ENCODE measurements at regions not wholly inside any gene's neighbourhood (a gene's known extent, or its start where the extent isn't known, plus 50 kb on each side); places are given as distances from the start of the nearest gene placed in this dataset.

- TF ChIP-seq POLR2AphosphoS5 (IDR thresholded peaks at IDR 0.05; ENCODE audit: borderline replicate concordance, low read depth, low read length) (no peak), EZH2 (IDR thresholded peaks at IDR 0.05) (no peak)
These were observed 126.6 kb upstream of the ARHGAP20 start for GRCh38 chr11:110838808-110839207.

All from SK-N-MC (cell line).